ENCODE measurements at regions not wholly inside any gene's neighbourhood (a gene's known extent, or its start where the extent isn't known, plus 50 kb on each side); places are given as distances from the start of the nearest gene placed in this dataset.

DNA sequence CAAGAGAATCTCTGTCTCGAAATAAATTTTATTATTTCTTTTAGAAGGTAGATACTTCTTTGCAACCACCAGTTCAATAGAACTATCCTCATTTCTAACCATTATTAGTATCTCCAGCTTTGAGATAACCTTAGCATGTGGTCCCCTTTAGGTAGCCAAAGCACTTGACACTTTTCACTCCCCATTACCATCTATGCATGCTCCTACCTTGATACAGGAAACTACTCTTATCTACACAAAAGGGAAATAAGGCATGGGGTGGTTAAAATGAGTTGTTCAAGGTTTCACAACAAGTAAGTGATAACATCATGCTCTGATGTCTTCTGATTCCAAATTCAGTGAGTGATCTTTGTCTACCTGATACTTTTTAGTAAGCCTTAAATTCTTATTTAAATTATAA, 308.2 kb upstream of the CHORDC1 start:
- TF ChIP-seq, protein P1, sequence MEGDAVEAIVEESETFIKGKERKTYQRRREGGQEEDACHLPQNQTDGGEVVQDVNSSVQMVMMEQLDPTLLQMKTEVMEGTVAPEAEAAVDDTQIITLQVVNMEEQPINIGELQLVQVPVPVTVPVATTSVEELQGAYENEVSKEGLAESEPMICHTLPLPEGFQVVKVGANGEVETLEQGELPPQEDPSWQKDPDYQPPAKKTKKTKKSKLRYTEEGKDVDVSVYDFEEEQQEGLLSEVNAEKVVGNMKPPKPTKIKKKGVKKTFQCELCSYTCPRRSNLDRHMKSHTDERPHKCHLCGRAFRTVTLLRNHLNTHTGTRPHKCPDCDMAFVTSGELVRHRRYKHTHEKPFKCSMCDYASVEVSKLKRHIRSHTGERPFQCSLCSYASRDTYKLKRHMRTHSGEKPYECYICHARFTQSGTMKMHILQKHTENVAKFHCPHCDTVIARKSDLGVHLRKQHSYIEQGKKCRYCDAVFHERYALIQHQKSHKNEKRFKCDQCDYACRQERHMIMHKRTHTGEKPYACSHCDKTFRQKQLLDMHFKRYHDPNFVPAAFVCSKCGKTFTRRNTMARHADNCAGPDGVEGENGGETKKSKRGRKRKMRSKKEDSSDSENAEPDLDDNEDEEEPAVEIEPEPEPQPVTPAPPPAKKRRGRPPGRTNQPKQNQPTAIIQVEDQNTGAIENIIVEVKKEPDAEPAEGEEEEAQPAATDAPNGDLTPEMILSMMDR (conservative IDR thresholded peaks at IDR 0.05; ENCODE audit: low read depth, low read length) = no peak
- TF ChIP-seq EZH2 (IDR thresholded peaks at IDR 0.05; ENCODE audit: borderline replicate concordance, low read depth, low read length, poor library complexity, severe bottlenecking) = no peak
